GM21576 (cell line): ENCODE measurements at regions not wholly inside any gene's neighbourhood (a gene's known extent, or its start where the extent isn't known, plus 50 kb on each side); places are given as distances from the start of the nearest gene placed in this dataset.
"Not testable (repeated sequence)": the region's sequence is repeated elsewhere in the genome, so short reads cannot be mapped to it uniquely, and the experiment has no call there.

Experiments
- ATAC-seq: cut with Tn5 transposase; IDR thresholded peaks from one replicate; pipeline ENCODE4 v1.9.1; 2021; ENCODE audit warnings: mild to moderate bottlenecking, moderate library complexity; ENCODE audit not compliant: unreplicated experiment

- ATAC-seq, result no peak
Measured at GRCh38 chr3:125645616-125646015, 50.3 kb upstream of the OSBPL11 start.

GRCh38 chr3:125646581-125646980, 51.3 kb upstream of the OSBPL11 start:
- no peak for ATAC-seq

- ATAC-seq, result no peak
Measured at GRCh38 chr3:125647318-125648014, 52.2 kb upstream of the OSBPL11 start.

GRCh38 chr3:125651244-125651643, 55.9 kb upstream of the OSBPL11 start:
- no peak for ATAC-seq

DNA sequence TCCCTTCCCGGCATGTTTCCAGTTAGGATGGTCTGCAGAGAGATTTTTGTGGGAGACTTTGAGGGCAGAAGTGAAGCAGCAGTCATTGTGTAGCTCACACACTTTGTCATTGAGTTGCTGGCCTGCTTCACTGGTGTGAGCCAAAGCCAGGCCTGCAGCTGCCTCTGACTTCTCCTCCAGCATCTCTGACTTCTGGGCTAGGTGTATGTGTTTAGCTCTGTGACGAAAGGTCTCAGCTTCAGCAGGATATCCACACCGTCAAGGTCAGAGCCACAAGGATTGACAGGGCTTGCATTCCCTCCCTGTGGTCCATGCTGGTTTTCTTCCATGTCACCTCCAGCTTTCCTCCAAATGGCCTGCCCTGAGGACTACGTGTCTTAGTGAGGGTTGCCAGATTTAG, 57.1 kb upstream of the OSBPL11 start:
- ATAC-seq, result no peak

- no peak for ATAC-seq
Measured at GRCh38 chr3:125654526-125654925, 59.2 kb upstream of the OSBPL11 start.

GRCh38 chr3:125662675-125663074, 67.4 kb upstream of the OSBPL11 start:
- no peak for ATAC-seq

- ATAC-seq, result no peak
Measured at GRCh38 chr3:125670352-125670751, 75.1 kb upstream of the OSBPL11 start.

- ATAC-seq, result no peak
Measured at GRCh38 chr3:125670945-125671344, 75.6 kb upstream of the OSBPL11 start.

- no peak for ATAC-seq
Measured at GRCh38 chr3:125671461-125672243, 76.4 kb upstream of the OSBPL11 start.

DNA sequence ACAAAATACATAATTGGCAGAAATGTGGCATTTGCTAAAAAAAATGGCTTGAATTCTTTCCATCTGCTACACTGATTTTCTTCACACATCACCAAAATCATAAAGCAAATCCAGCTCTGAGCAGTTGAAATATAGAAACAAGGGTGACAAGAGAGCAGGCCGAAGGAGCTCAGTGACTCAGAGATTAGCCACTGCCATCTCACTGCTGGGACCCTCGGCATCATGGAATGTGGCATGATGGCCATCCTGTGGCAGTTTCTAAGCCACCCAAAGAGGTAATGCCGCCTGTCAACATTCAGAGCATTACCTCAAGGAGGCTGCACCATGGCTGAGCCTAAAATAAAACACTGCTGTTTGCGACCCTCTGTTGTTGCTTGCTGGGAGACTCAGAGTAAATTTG, 80.5 kb upstream of the OSBPL11 start:
- no peak for ATAC-seq

GRCh38 chr3:125679258-125679657, 84.0 kb upstream of the OSBPL11 start:
- no peak for ATAC-seq

DNA sequence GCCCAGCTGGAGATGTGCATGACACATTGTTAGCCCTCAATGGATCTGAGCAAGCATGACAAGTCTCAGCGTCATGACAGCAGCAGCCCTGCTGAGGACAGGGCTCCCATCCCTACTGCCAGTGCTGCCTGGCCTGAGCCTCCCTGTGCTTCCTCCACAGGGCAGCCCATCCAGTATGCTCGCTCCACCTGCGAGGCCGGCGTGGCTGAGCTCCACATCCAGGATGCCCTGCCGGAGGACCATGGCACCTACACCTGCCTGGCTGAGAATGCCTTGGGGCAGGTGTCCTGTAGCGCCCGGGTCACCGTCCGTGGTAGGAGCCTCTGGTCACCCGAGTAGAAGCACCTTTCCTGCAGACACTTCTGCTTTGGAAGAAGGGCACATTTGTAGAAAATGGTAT, 85.8 kb upstream of the OSBPL11 start:
- ATAC-seq, result no peak

- not testable (repeated sequence) for ATAC-seq
Measured at GRCh38 chr3:125681906-125682305, 86.6 kb upstream of the OSBPL11 start.

- ATAC-seq, result not testable (repeated sequence)
Measured at GRCh38 chr3:125682610-125683009, 87.3 kb upstream of the OSBPL11 start.

DNA sequence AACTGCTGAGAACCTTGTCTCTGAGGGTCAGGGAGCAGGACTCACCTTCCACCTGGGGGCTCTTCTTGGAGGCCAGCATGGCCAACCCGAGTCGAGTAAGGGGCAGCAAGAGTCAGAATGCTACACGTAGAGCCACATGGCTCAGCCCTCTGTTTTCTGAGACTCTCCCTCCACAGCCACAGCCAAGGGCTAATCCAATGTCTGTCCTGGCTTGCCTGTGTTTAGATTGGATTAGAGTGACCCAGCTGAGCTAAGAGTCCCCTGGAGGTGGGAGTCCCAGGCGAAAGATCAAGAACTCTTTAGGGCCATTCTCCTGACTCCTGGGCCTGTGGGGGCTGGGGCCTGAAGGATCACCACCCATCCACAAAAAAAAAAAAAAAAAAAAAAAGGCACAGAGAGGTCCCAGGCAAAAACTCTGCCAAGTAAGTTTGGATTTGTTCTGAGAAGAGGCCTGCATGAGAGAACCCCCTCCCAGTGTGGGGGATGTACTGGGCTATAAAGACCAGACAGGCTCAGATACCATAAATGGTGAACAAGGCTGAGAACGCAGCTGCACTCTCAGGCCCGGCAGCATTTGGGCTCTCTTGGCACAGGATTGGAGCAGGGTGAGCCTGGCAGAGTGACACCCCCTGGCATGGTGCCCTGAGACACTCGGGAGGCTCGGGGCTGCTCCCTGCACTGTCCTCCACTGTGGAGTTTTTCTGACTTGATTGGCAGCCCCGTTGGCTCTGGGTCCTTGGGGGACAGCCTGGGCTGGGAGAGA, 88.0 kb upstream of the OSBPL11 start:
- ATAC-seq, result no peak

GRCh38 chr3:125684199-125684598, 88.9 kb upstream of the OSBPL11 start:
- ATAC-seq, result no peak

DNA sequence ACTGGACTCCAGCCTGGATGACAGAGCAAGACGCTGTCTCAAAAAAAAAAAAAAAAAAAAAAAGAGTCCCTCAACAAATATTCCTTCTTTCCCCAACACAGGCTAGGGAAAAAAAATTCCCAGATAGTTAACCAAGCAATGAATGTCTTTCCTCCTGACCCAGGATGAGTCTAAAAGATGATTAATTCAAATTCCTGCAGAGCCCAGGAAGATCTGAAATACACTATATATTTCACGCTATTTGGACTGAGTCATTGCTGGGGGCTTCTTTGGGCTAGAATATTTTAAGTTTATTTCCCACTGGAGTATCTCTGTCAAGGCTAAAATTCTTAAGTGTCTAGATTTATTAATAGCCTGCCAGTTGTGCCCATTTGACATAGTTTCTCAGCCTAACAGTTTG, 90.4 kb upstream of the OSBPL11 start:
- not testable (repeated sequence) for ATAC-seq

- ATAC-seq, result no peak
Measured at GRCh38 chr3:125692361-125692760, 97.1 kb upstream of the OSBPL11 start.

- no peak for ATAC-seq
Measured at GRCh38 chr3:125693887-125694286, 98.6 kb upstream of the OSBPL11 start.

GRCh38 chr3:125694761-125695294, 99.5 kb upstream of the OSBPL11 start:
- no peak for ATAC-seq
